K562 (cell line): ENCODE measurements at regions not wholly inside any gene's neighbourhood (a gene's known extent, or its start where the extent isn't known, plus 50 kb on each side); places are given as distances from the start of the nearest gene placed in this dataset.

Source experiments
- ATF7 ChIP-seq: fragments of 450-650 bp; IDR thresholded peaks from 2 replicates; pipeline ENCODE4 v1.7.1; 2014; ENCODE audit warnings: mild to moderate bottlenecking, moderate library complexity
- ESRRA ChIP-seq: fragments of 450-650 bp; IDR thresholded peaks from 2 replicates; pipeline ENCODE4 v1.6.1; 2014; ENCODE audit warnings: low read depth, mild to moderate bottlenecking, moderate library complexity, borderline replicate concordance
- ETV5 ChIP-seq: sonication (generic); formaldehyde crosslinking; IDR thresholded peaks from 2 replicates; pipeline ENCODE4 v1.4.0; 2020; ENCODE audit warnings: low read depth, mild to moderate bottlenecking, missing genetic modification reagents
- KDM1A ChIP-seq, 2 experiments: fragments of 450-650 bp; IDR thresholded peaks; 2 replicates each; pipeline ENCODE4 v1.6.1; 2016; ENCODE audit warnings: mild to moderate bottlenecking in 2 of 2
- RB1 ChIP-seq: fragments of 450-650 bp; IDR thresholded peaks from 2 replicates; pipeline ENCODE4 v1.6.1; 2017; ENCODE audit warnings: low read depth, mild to moderate bottlenecking
- XRCC3 ChIP-seq: fragments of 450-650 bp; IDR thresholded peaks from 2 replicates; pipeline ENCODE4 v1.6.1; 2017; ENCODE audit warnings: mild to moderate bottlenecking, moderate library complexity
- YY1 ChIP-seq, 3 experiments: IDR thresholded peaks; 2 replicates each; pipeline ENCODE4 v1.6.1; 2011; ENCODE audit warnings: low read length in 2 of 3, mild to moderate bottlenecking in 2 of 3, moderate library complexity in 2 of 3, borderline replicate concordance in 1 of 3, control low read depth in 1 of 3, low read depth in 1 of 3; ENCODE audit not compliant: insufficient read depth in 3 of 3, insufficient replicate concordance in 2 of 3, control insufficient read depth in 1 of 3, insufficient read length in 1 of 3; ENCODE audit errors: extremely low read depth in 1 of 3
- ZBTB7A ChIP-seq: IDR thresholded peaks from 2 replicates; pipeline ENCODE4 v1.6.1; 2011; ENCODE audit warnings: low read depth, mild to moderate bottlenecking, low read length, moderate library complexity, borderline replicate concordance; ENCODE audit not compliant: control insufficient read depth
- TF ChIP-seq, protein P1 (sequence below), 3 experiments: IDR thresholded peaks in 2 of 3; conservative IDR thresholded peaks in 1 of 3; 2 replicates each; pipeline ENCODE4 v1.5.1; 2011 to 2012; ENCODE audit warnings: low read length in 3 of 3, mild to moderate bottlenecking in 3 of 3, control low read depth in 2 of 3, improper control_type of control experiment in 1 of 3, inconsistent platforms in 1 of 3, low read depth in 1 of 3, mixed read lengths in 1 of 3, moderate library complexity in 1 of 3; ENCODE audit not compliant: insufficient read depth in 2 of 3

DNA sequence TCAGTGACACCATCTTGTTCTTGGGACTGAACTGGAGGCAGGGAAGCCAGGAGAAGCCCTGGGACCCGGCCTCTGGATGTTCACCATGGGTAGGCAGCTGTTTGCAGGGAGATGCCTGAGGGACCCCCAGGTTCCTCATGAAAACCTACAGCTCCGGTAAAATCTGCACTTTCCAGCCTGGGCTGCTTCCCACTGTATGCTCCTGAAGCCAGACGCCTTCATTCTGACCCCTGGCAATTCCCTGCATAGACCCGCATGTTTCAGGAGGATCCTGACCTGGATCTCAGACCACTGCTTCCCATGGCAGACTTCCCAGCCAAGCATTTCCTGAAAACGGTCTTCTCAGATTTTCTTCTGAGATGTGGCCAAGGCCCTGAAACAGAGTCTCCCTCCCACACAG, 306.7 kb downstream of the PREX1 start:
- TF ChIP-seq KDM1A (IDR thresholded peaks at IDR 0.05) (no peak), RB1 (no peak), ETV5 (CRISPR knock-in tag) (no peak), YY1 (IDR thresholded peaks at IDR 0.05; ENCODE audit: borderline replicate concordance in 1 of 3, control insufficient read depth in 1 of 3, extremely low read depth in 1 of 3, insufficient read depth in 3 of 3, insufficient read length in 1 of 3, insufficient replicate concordance in 2 of 3, low read depth in 1 of 3, low read length in 2 of 3) (no peak), XRCC3 (no peak), ESRRA (no peak), ATF7 (no peak), ZBTB7A (no peak)
- TF ChIP-seq, protein P1, sequence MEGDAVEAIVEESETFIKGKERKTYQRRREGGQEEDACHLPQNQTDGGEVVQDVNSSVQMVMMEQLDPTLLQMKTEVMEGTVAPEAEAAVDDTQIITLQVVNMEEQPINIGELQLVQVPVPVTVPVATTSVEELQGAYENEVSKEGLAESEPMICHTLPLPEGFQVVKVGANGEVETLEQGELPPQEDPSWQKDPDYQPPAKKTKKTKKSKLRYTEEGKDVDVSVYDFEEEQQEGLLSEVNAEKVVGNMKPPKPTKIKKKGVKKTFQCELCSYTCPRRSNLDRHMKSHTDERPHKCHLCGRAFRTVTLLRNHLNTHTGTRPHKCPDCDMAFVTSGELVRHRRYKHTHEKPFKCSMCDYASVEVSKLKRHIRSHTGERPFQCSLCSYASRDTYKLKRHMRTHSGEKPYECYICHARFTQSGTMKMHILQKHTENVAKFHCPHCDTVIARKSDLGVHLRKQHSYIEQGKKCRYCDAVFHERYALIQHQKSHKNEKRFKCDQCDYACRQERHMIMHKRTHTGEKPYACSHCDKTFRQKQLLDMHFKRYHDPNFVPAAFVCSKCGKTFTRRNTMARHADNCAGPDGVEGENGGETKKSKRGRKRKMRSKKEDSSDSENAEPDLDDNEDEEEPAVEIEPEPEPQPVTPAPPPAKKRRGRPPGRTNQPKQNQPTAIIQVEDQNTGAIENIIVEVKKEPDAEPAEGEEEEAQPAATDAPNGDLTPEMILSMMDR (IDR thresholded peaks at IDR 0.05 in 2 of 3, conservative IDR thresholded peaks at IDR 0.05 in 1 of 3; ENCODE audit: insufficient read depth in 2 of 3, low read depth in 1 of 3, low read length in 3 of 3): no peak
